A549 (cell line): ENCODE measurements at regions not wholly inside any gene's neighbourhood (a gene's known extent, or its start where the extent isn't known, plus 50 kb on each side); places are given as distances from the start of the nearest gene placed in this dataset.

Source experiments
- ATAC-seq, 2 experiments: fragments of 200-7000 bp in 1 of 2; fragments of >200 bp in 1 of 2; cut with Nextera tagmentation in 1 of 2; cut with Tn5 transposase in 1 of 2; 3 replicates each; pipeline versions ENCODE4 v1.8.0 to v1.9.1; 2018 to 2020; ENCODE audit warnings: mild to moderate bottlenecking in 1 of 2, moderate library complexity in 1 of 2
- CTCF ChIA-PET: fragments of 300-600 bp; sonication (Branson Sonifier 250); formaldehyde crosslinking; extraction: SDS; loops from one replicate; lab custom pipeline; 2021; ENCODE audit warnings: antibody characterized with exemption, inconsistent platforms; lab: Yijun Ruan, JAX
- POLR2A ChIA-PET: fragments of 350-600 bp; formaldehyde crosslinking; extraction: SDS; loops from one replicate; lab custom pipeline; 2021; ENCODE audit warnings: antibody characterized with exemption, inconsistent platforms; lab: Yijun Ruan, JAX
- DNase-seq, 2 experiments: peaks; one replicate each; pipeline versions ENCODE4 v3.0.0 to v3.0.0-alpha.2; 2011 to 2016; ENCODE audit warnings: low read depth in 1 of 2, low spot score in 1 of 2
- FAIRE-seq: peaks from 2 replicates; lab custom pipeline; 2011; peaks lifted over from hg19 to GRCh38; lab: Jason Lieb, UNC
- H3K27ac ChIP-seq, 2 experiments: fragments of >200 bp; sonication (Bioruptor Twin); formaldehyde crosslinking; 3 replicates each; pipeline ENCODE4 v1.5.1; 2016 to 2017
- H3K4me1 ChIP-seq: fragments of >200 bp; sonication (Bioruptor Twin); formaldehyde crosslinking; 3 replicates; pipeline ENCODE4 v1.6.1; 2016
- H3K4me2 ChIP-seq: fragments of >200 bp; sonication (Bioruptor Twin); formaldehyde crosslinking; 3 replicates; pipeline ENCODE4 v1.6.1; 2016
- H3K4me3 ChIP-seq: fragments of >200 bp; sonication (Bioruptor Twin); formaldehyde crosslinking; 3 replicates; pipeline ENCODE4 v1.5.1; 2016
- H3K9me3 ChIP-seq: fragments of >200 bp; sonication (Bioruptor Twin); formaldehyde crosslinking; 3 replicates; pipeline ENCODE4 v1.6.1; 2016
- ATOH8 ChIP-seq: fragments of 250-450 bp; sonication (Bioruptor Pico); IDR thresholded peaks from 2 replicates; pipeline ENCODE4 v1.5.0; 2020; ENCODE audit warnings: low read depth, mild to moderate bottlenecking, moderate library complexity
- BCL3 ChIP-seq: fragments of >200 bp; sonication (Bioruptor Twin); formaldehyde crosslinking; IDR thresholded peaks from 3 replicates; pipeline ENCODE4 v1.6.1; 2016
- CBX8 ChIP-seq: fragments of 200-600 bp; sonication (generic); IDR thresholded peaks from 2 replicates; pipeline ENCODE4 v1.6.1; 2016
- CEBPB ChIP-seq, 2 experiments: fragments of >200 bp in 1 of 2; sonication (Bioruptor Twin) in 1 of 2; formaldehyde crosslinking in 1 of 2; IDR thresholded peaks; 2 replicates each; pipeline ENCODE4 v1.6.1; 2012 to 2016
- CTCF ChIP-seq: fragments of >200 bp; sonication (Bioruptor Twin); formaldehyde crosslinking; IDR thresholded peaks from 3 replicates; pipeline ENCODE4 v1.5.1; 2016
- E2F6 ChIP-seq: IDR thresholded peaks from 2 replicates; pipeline ENCODE4 v1.6.1; 2012; ENCODE audit warnings: low read depth, borderline replicate concordance
- EHF ChIP-seq: fragments of 250-450 bp; sonication (Bioruptor Pico); IDR thresholded peaks from 2 replicates; pipeline ENCODE4 v1.5.0; 2020; ENCODE audit warnings: mild to moderate bottlenecking
- EP300 ChIP-seq, 2 experiments: fragments of >200 bp; sonication (Bioruptor Twin); formaldehyde crosslinking; IDR thresholded peaks; 2 replicates in 1 of 2; 3 replicates in 1 of 2; pipeline ENCODE4 v1.6.1; 2016 to 2017
- FOSB ChIP-seq: fragments of 250-450 bp; sonication (Bioruptor Pico); IDR thresholded peaks from 2 replicates; pipeline ENCODE4 v1.5.0; 2020; ENCODE audit warnings: mild to moderate bottlenecking, moderate library complexity
- HES2 ChIP-seq: fragments of >200 bp; sonication (Bioruptor Twin); formaldehyde crosslinking; IDR thresholded peaks from 2 replicates; pipeline ENCODE4 v1.6.1; 2016
- HOXB5 ChIP-seq: fragments of 250-450 bp; sonication (Bioruptor Pico); IDR thresholded peaks from 2 replicates; pipeline ENCODE4 v1.5.0; 2020; ENCODE audit warnings: mild to moderate bottlenecking, moderate library complexity
- JUN ChIP-seq, 2 experiments: fragments of >200 bp; sonication (Bioruptor Twin); formaldehyde crosslinking; IDR thresholded peaks; 2 replicates in 1 of 2; 3 replicates in 1 of 2; pipeline ENCODE4 v1.6.1; 2016 to 2017
- JUNB ChIP-seq: fragments of >200 bp; sonication (Bioruptor Twin); formaldehyde crosslinking; IDR thresholded peaks from 2 replicates; pipeline ENCODE4 v1.6.1; 2016
- MAX ChIP-seq: IDR thresholded peaks from 2 replicates; pipeline ENCODE4 v1.6.1; 2012
- MYC ChIP-seq: IDR thresholded peaks from 2 replicates; pipeline ENCODE4 v1.6.1; 2012; ENCODE audit warnings: mild to moderate bottlenecking, inconsistent platforms, low read length, improper control_type of control experiment, borderline replicate concordance
- NPAS2 ChIP-seq: fragments of 250-450 bp; sonication (Bioruptor Pico); IDR thresholded peaks from 2 replicates; pipeline ENCODE4 v1.8.0; 2022; ENCODE audit warnings: mild to moderate bottlenecking, moderate library complexity, borderline replicate concordance
- NR3C1 ChIP-seq: fragments of >200 bp; sonication (Bioruptor Twin); formaldehyde crosslinking; IDR thresholded peaks from 3 replicates; pipeline ENCODE4 v1.6.1; 2017
- PHF8 ChIP-seq: fragments of 200-600 bp; sonication (generic); IDR thresholded peaks from 2 replicates; pipeline ENCODE4 v1.6.1; 2016; ENCODE audit warnings: low read depth, mild to moderate bottlenecking, antibody characterized with exemption, moderate library complexity, borderline replicate concordance
- SMC3 ChIP-seq: fragments of >200 bp; sonication (Bioruptor Twin); formaldehyde crosslinking; IDR thresholded peaks from 3 replicates; pipeline ENCODE4 v1.6.1; 2018; ENCODE audit warnings: inconsistent platforms
- TFCP2L1 ChIP-seq: fragments of 250-450 bp; sonication (Bioruptor Pico); IDR thresholded peaks from 2 replicates; pipeline ENCODE4 v1.5.0; 2021; ENCODE audit warnings: mild to moderate bottlenecking
- USF2 ChIP-seq: fragments of 450-650 bp; IDR thresholded peaks from 2 replicates; pipeline ENCODE4 v1.6.1; 2014; ENCODE audit warnings: antibody characterized with exemption
- ZFP36 ChIP-seq: fragments of 450-650 bp; IDR thresholded peaks from 2 replicates; pipeline ENCODE4 v1.6.1; 2014; ENCODE audit warnings: borderline replicate concordance; ENCODE audit not compliant: partially characterized antibody
- WGBS: methylation state at CpG from one replicate; pipeline ENCODE4 v1.1.6; 2017; ENCODE audit errors: missing lambda C conversion rate; 5-methylcytosine and 5-hydroxymethylcytosine counted together

GRCh38 chr7:96901822-96902445 is 103.4 kb upstream of the DLX6 start:
- no peak overlapping the region for H3K27ac ChIP-seq
- ATAC-seq (no peak), FAIRE-seq (no peak), DNase-seq (no peak)
- no peak overlapping the region for H3K4me2 ChIP-seq
- CTCF ChIA-PET, result no interaction called here
- POLR2A ChIA-PET, result no interaction called here
- WGBS, result 1% methylated on average over 3 of the region's 3 CpGs
- no peak overlapping the region for H3K4me3 ChIP-seq
- TF ChIP-seq MYC (no peak), CTCF (no peak), SMC3 (no peak), EP300 (IDR thresholded peaks at IDR 0.05) (no peak), NR3C1 (no peak), HES2 (no peak), CEBPB (IDR thresholded peaks at IDR 0.05) (no peak), NPAS2 (CRISPR knock-in tag) (no peak), EHF (CRISPR knock-in tag) (no peak), CBX8 (no peak)
- H3K4me1 ChIP-seq, result no peaks in the 10 kb centered on the region
- H3K9me3 ChIP-seq, result no peaks in the 10 kb centered on the region

- Histone ChIP-seq H3K9me3 (no peaks in the 10 kb centered on the region), H3K27ac (no peak overlapping the region), H3K4me2 (no peak overlapping the region), H3K4me3 (no peak overlapping the region), H3K4me1 (no peaks in the 10 kb centered on the region)
- CTCF ChIA-PET, result no interaction called here
- ATAC-seq (no peak), DNase-seq (no peak), FAIRE-seq (no peak)
- TF ChIP-seq JUN (IDR thresholded peaks at IDR 0.05), result no peak
- no peak for TF ChIP-seq JUNB
- no peak for TF ChIP-seq E2F6
- no peak for TF ChIP-seq HOXB5 (CRISPR knock-in tag)
- no peak for TF ChIP-seq EHF (CRISPR knock-in tag)
- TF ChIP-seq ATOH8 (CRISPR knock-in tag), result no peak
- no peak for TF ChIP-seq HES2
- TF ChIP-seq PHF8, result no peak
- no peak for TF ChIP-seq FOSB (CRISPR knock-in tag)
- TF ChIP-seq TFCP2L1 (CRISPR knock-in tag), result no peak
- TF ChIP-seq MYC, result no peak
- TF ChIP-seq BCL3, result no peak
- no peak for TF ChIP-seq USF2
- no peak for TF ChIP-seq MAX
- TF ChIP-seq ZFP36, result no peak
- POLR2A ChIA-PET, result no interaction called here
Observed at GRCh38 chr7:96903906-96904305, 101.4 kb upstream of the DLX6 start.
